Ectodermal cell (in vitro differentiated cells): ENCODE measurements at regions not wholly inside any gene's neighbourhood (a gene's known extent, or its start where the extent isn't known, plus 50 kb on each side); places are given as distances from the start of the nearest gene placed in this dataset.

Experiments used
- H3K27ac ChIP-seq: 2 replicates; pipeline ENCODE4 v1.7.0; 2013; ENCODE audit warnings: mild to moderate bottlenecking, low read depth, low read length; ENCODE audit not compliant: insufficient read depth, poor library complexity, severe bottlenecking
- H3K27me3 ChIP-seq: 2 replicates; pipeline ENCODE4 v1.7.0; 2013; ENCODE audit warnings: mild to moderate bottlenecking, low read length; ENCODE audit not compliant: insufficient read depth, control insufficient read depth, poor library complexity, severe bottlenecking
- H3K36me3 ChIP-seq: one replicate; pipeline ENCODE4 v1.7.0; 2013; ENCODE audit warnings: low read length; ENCODE audit not compliant: control insufficient read depth, insufficient read depth
- H3K4me1 ChIP-seq: one replicate; pipeline ENCODE4 v1.7.0; 2013; ENCODE audit warnings: low read length; ENCODE audit not compliant: control insufficient read depth, insufficient read depth
- H3K4me3 ChIP-seq: 2 replicates; pipeline ENCODE4 v1.7.0; 2013; ENCODE audit warnings: low read depth, low read length, control low read depth; ENCODE audit not compliant: insufficient read depth
- H3K9me3 ChIP-seq: 2 replicates; pipeline ENCODE4 v1.7.0; 2013; ENCODE audit warnings: mild to moderate bottlenecking, low read length, moderate library complexity; ENCODE audit not compliant: control insufficient read depth
- WGBS, 2 experiments: methylation state at CpG; one replicate each; pipeline ENCODE4 v1.1.7; 2013; ENCODE audit warnings: missing lambda C conversion rate in 2 of 2; 5-methylcytosine and 5-hydroxymethylcytosine counted together

GRCh38 chr14:53896726-53897125 lies 59.9 kb downstream of the BMP4 start:
- 95 to 100% methylated on average over 1 of the region's 1 CpG for WGBS, 2 experiments

GRCh38 chr14:53894456-53894855 lies 62.2 kb downstream of the BMP4 start:
- Histone ChIP-seq H3K4me1 (no peaks in the 10 kb centered on the region), H3K27me3 (no peaks in the 10 kb centered on the region), H3K36me3 (no peaks in the 10 kb centered on the region), H3K9me3 (no peaks in the 10 kb centered on the region), H3K27ac (no peak overlapping the region), H3K4me3 (no peak overlapping the region)
- 93 to 94% methylated on average over 1 to 2 of the region's 2 CpGs for WGBS, 2 experiments

More at GRCh38 chr14:53896726-53897125, 59.9 kb downstream of the BMP4 start:
- Histone ChIP-seq H3K9me3 (no peaks in the 10 kb centered on the region), H3K4me1 (no peaks in the 10 kb centered on the region), H3K27ac (no peak overlapping the region), H3K4me3 (no peak overlapping the region), H3K36me3 (no peaks in the 10 kb centered on the region), H3K27me3 (no peaks in the 10 kb centered on the region)

- Histone ChIP-seq H3K4me3 (no peak overlapping the region), H3K4me1 (no peaks in the 10 kb centered on the region), H3K27me3 (no peaks in the 10 kb centered on the region), H3K36me3 (no peaks in the 10 kb centered on the region), H3K9me3 (no peaks in the 10 kb centered on the region), H3K27ac (no peak overlapping the region)
- 95 to 97% methylated on average over 2 of the region's 2 CpGs for WGBS, 2 experiments
These were observed 63.3 kb downstream of the BMP4 start for GRCh38 chr14:53893374-53893773.

- Histone ChIP-seq H3K27me3 (no peaks in the 10 kb centered on the region), H3K36me3 (no peaks in the 10 kb centered on the region), H3K4me1 (no peaks in the 10 kb centered on the region), H3K4me3 (no peak overlapping the region), H3K27ac (no peak overlapping the region), H3K9me3 (no peaks in the 10 kb centered on the region)
- 67 to 80% methylated on average over 3 of the region's 3 CpGs for WGBS, 2 experiments
These were observed 66.0 kb downstream of the BMP4 start for GRCh38 chr14:53890611-53891101.

- no peaks in the 10 kb centered on the region for H3K9me3 ChIP-seq
- H3K27me3 ChIP-seq = no peaks in the 10 kb centered on the region
- no peaks in the 10 kb centered on the region for H3K36me3 ChIP-seq
- WGBS, 2 experiments = 91 to 95% methylated on average over 2 to 3 of the region's 3 CpGs
- H3K4me1 ChIP-seq = no peaks in the 10 kb centered on the region
- no peak overlapping the region for H3K4me3 ChIP-seq
- no peak overlapping the region for H3K27ac ChIP-seq
These were observed 67.9 kb downstream of the BMP4 start for GRCh38 chr14:53888535-53889386.

- Histone ChIP-seq H3K36me3 (no peaks in the 10 kb centered on the region), H3K9me3 (no peaks in the 10 kb centered on the region), H3K4me3 (no peak overlapping the region), H3K27me3 (no peaks in the 10 kb centered on the region), H3K27ac (no peak overlapping the region), H3K4me1 (no peaks in the 10 kb centered on the region)
- WGBS, 2 experiments = 100% methylated on average over 1 of the region's 1 CpG; no CpG with 5 or more reads in 1 of the 2 experiments
These were observed 71.4 kb downstream of the BMP4 start for GRCh38 chr14:53885136-53885640.

GRCh38 chr14:53884601-53885000 lies 72.0 kb downstream of the BMP4 start:
- WGBS, 2 experiments = 91 to 96% methylated on average over 1 of the region's 1 CpG
- Histone ChIP-seq H3K36me3 (no peaks in the 10 kb centered on the region), H3K27me3 (no peaks in the 10 kb centered on the region), H3K4me3 (no peak overlapping the region), H3K27ac (no peak overlapping the region), H3K9me3 (no peaks in the 10 kb centered on the region), H3K4me1 (no peaks in the 10 kb centered on the region)

GRCh38 chr14:53883739-53884138 lies 72.9 kb downstream of the BMP4 start:
- H3K27me3 ChIP-seq = no peaks in the 10 kb centered on the region
- H3K4me3 ChIP-seq = no peak overlapping the region
- no peak overlapping the region for H3K27ac ChIP-seq
- H3K36me3 ChIP-seq = no peaks in the 10 kb centered on the region
- whole genome bisulfite sequencing, 2 experiments = 94 to 100% methylated on average over 3 of the region's 4 CpGs
- H3K9me3 ChIP-seq = no peaks in the 10 kb centered on the region
- H3K4me1 ChIP-seq = no peaks in the 10 kb centered on the region

- Histone ChIP-seq H3K4me3 (no peak overlapping the region), H3K27ac (no peak overlapping the region), H3K27me3 (no peaks in the 10 kb centered on the region), H3K36me3 (no peaks in the 10 kb centered on the region), H3K4me1 (no peaks in the 10 kb centered on the region), H3K9me3 (no peaks in the 10 kb centered on the region)
- 89 to 95% methylated on average over 3 to 4 of the region's 4 CpGs for WGBS, 2 experiments
These were observed 73.9 kb downstream of the BMP4 start for GRCh38 chr14:53882684-53883083.

GRCh38 chr14:53881921-53882320 lies 74.7 kb downstream of the BMP4 start:
- Histone ChIP-seq H3K4me1 (no peaks in the 10 kb centered on the region), H3K4me3 (no peak overlapping the region), H3K36me3 (no peaks in the 10 kb centered on the region), H3K9me3 (no peaks in the 10 kb centered on the region), H3K27me3 (no peaks in the 10 kb centered on the region), H3K27ac (no peak overlapping the region)
- WGBS, 2 experiments = 96% methylated on average over 5 of the region's 5 CpGs; no CpG with 5 or more reads in 1 of the 2 experiments
